MM.1S (cell line): ENCODE measurements at regions not wholly inside any gene's neighbourhood (a gene's known extent, or its start where the extent isn't known, plus 50 kb on each side); places are given as distances from the start of the nearest gene placed in this dataset.
"Not testable (repeated sequence)": the region's sequence is repeated elsewhere in the genome, so short reads cannot be mapped to it uniquely, and the experiment has no call there.

ENCODE experiments used
- DNase-seq: peaks from one replicate; pipeline ENCODE4 v3.0.0-alpha.2; 2015
- H2AFZ ChIP-seq: fragments of 300-600 bp; sonication (generic); 2 replicates; pipeline ENCODE4 v1.6.0; 2016; ENCODE audit warnings: antibody characterized with exemption, low read length
- H3F3A ChIP-seq: fragments of 300-600 bp; sonication (generic); 2 replicates; pipeline ENCODE4 v1.6.1; 2016; ENCODE audit warnings: mild to moderate bottlenecking, antibody characterized with exemption, low read length, moderate library complexity, mixed read lengths; ENCODE audit not compliant: insufficient read depth
- H3K27ac ChIP-seq: fragments of 300-600 bp; sonication (generic); 2 replicates; pipeline ENCODE4 v1.5.1; 2016; ENCODE audit warnings: mild to moderate bottlenecking, low read length
- H3K27me3 ChIP-seq: fragments of 300-600 bp; sonication (generic); replicated peaks from 2 replicates; pipeline ENCODE4 v1.6.0; 2016; ENCODE audit warnings: low read length; ENCODE audit not compliant: insufficient read depth
- H3K36me3 ChIP-seq: fragments of 300-600 bp; sonication (generic); replicated peaks from 2 replicates; pipeline ENCODE4 v1.6.1; 2016; ENCODE audit warnings: mild to moderate bottlenecking, low read length, mixed read lengths; ENCODE audit not compliant: insufficient read depth
- H3K4me1 ChIP-seq: fragments of 300-600 bp; sonication (generic); 2 replicates; pipeline ENCODE4 v1.6.1; 2016; ENCODE audit warnings: low read length, mixed read lengths
- H3K4me2 ChIP-seq: fragments of 300-600 bp; sonication (generic); 2 replicates; pipeline ENCODE4 v1.6.0; 2016; ENCODE audit warnings: low read depth, low read length
- H3K4me3 ChIP-seq: fragments of 300-600 bp; sonication (generic); 2 replicates; pipeline ENCODE4 v1.5.1; 2016; ENCODE audit warnings: low read length, mixed read lengths
- H3K79me2 ChIP-seq: fragments of 300-600 bp; sonication (generic); 2 replicates; pipeline ENCODE4 v1.6.1; 2016; ENCODE audit warnings: mixed run types, low read length, mixed read lengths
- H3K9ac ChIP-seq: fragments of 300-600 bp; sonication (generic); 2 replicates; pipeline ENCODE4 v1.6.1; 2016; ENCODE audit warnings: low read length, mixed read lengths
- H3K9me2 ChIP-seq: fragments of 300-600 bp; sonication (generic); replicated peaks from 2 replicates; pipeline ENCODE4 v1.6.1; 2016; ENCODE audit warnings: mild to moderate bottlenecking, low read length, mixed read lengths; ENCODE audit not compliant: insufficient read depth
- H3K9me3 ChIP-seq: fragments of 300-600 bp; sonication (generic); replicated peaks from 2 replicates; pipeline ENCODE4 v1.6.1; 2016; ENCODE audit warnings: mild to moderate bottlenecking, low read length, mixed read lengths; ENCODE audit not compliant: insufficient read depth
- H4K20me1 ChIP-seq: fragments of 300-600 bp; sonication (generic); 2 replicates; pipeline ENCODE4 v1.6.1; 2016; ENCODE audit warnings: mild to moderate bottlenecking, low read length, moderate library complexity, mixed read lengths; ENCODE audit not compliant: insufficient read depth
- CTCF ChIP-seq: fragments of 300-600 bp; sonication (generic); IDR thresholded peaks from 2 replicates; pipeline ENCODE4 v1.5.1; 2016; ENCODE audit warnings: antibody characterized with exemption, low read length, mixed read lengths
- EZH2 ChIP-seq: fragments of 300-600 bp; sonication (generic); optimal IDR thresholded peaks from 2 replicates; pipeline ENCODE3; 2017; ENCODE audit warnings: low read depth, mild to moderate bottlenecking, antibody characterized with exemption, low read length, mixed read lengths
- EZH2phosphoT487 ChIP-seq: fragments of 300-600 bp; sonication (generic); IDR thresholded peaks from 2 replicates; pipeline ENCODE4 v1.6.1; 2018; ENCODE audit warnings: antibody characterized with exemption, low read length

DNA sequence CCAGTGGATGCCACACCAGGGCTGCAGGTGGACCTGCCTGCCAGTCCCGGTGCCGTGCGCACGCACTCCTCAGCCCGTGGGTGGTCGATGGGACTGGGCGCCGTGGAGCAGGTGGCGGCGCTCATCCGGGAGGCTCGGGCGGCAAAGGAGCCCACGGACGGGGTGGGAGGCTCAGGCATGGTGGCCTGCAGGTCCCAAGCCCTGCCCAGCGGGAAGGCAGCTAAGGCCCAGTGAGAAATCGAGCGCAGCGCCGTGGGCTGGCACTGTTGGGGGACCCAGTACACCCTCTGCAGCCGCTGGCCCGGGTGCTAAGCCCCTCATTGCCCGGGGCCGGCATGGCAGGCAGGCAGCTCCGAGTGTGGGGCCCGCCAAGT, 1171.8 kb upstream of the B3GALT2 start:
- H3K27me3 ChIP-seq: no peaks in the 10 kb centered on the region
- no peaks in the 10 kb centered on the region for H3K9me3 ChIP-seq
- no peak overlapping the region for H3K9ac ChIP-seq
- H4K20me1 ChIP-seq: no peaks in the 10 kb centered on the region
- H3K4me1 ChIP-seq: no peaks in the 10 kb centered on the region
- no peak overlapping the region for H3K4me2 ChIP-seq
- H2AFZ ChIP-seq: no peak overlapping the region
- DNase-seq: no peak
- no peak overlapping the region for H3K27ac ChIP-seq
- no peaks in the 10 kb centered on the region for H3K9me2 ChIP-seq
- H3K4me3 ChIP-seq: no peak overlapping the region
- H3F3A ChIP-seq: no peaks in the 10 kb centered on the region
- H3K79me2 ChIP-seq: no peaks in the 10 kb centered on the region
- H3K36me3 ChIP-seq: no peaks in the 10 kb centered on the region
- TF ChIP-seq EZH2 (no peak), EZH2phosphoT487 (no peak), CTCF (no peak)

- not testable (repeated sequence) for H3K4me1 ChIP-seq, H2AFZ ChIP-seq, H3K9me3 ChIP-seq, H3K79me2 ChIP-seq, H3K9me2 ChIP-seq, H3K36me3 ChIP-seq, H3K4me2 ChIP-seq, H3K27me3 ChIP-seq, H3K27ac ChIP-seq, H3K9ac ChIP-seq, H4K20me1 ChIP-seq, H3F3A ChIP-seq, DNase-seq, H3K4me3 ChIP-seq
Measured at GRCh38 chr1:194357573-194358207, 1171.3 kb upstream of the B3GALT2 start.

- Histone ChIP-seq H4K20me1 (no peaks in the 10 kb centered on the region), H3F3A (no peaks in the 10 kb centered on the region), H3K4me3 (no peak overlapping the region), H3K9me2 (no peaks in the 10 kb centered on the region), H3K9me3 (no peaks in the 10 kb centered on the region), H3K4me2 (no peak overlapping the region), H3K9ac (no peak overlapping the region), H3K27me3 (no peaks in the 10 kb centered on the region), H2AFZ (no peak overlapping the region), H3K27ac (no peak overlapping the region), H3K4me1 (no peaks in the 10 kb centered on the region), H3K36me3 (no peaks in the 10 kb centered on the region), H3K79me2 (no peaks in the 10 kb centered on the region)
- TF ChIP-seq EZH2 (no peak), CTCF (no peak), EZH2phosphoT487 (no peak)
- DNase-seq: no peak
Measured at GRCh38 chr1:194355488-194356106, 1169.2 kb upstream of the B3GALT2 start.

- no peak overlapping the region for H3K4me2 ChIP-seq
- H3K27me3 ChIP-seq: no peaks in the 10 kb centered on the region
- TF ChIP-seq EZH2phosphoT487: no peak
- no peak for TF ChIP-seq CTCF
- TF ChIP-seq EZH2: no peak
- no peak for DNase-seq
- H3K4me3 ChIP-seq: no peak overlapping the region
- no peak overlapping the region for H3K9ac ChIP-seq
- no peaks in the 10 kb centered on the region for H3K4me1 ChIP-seq
- H3K9me3 ChIP-seq: no peaks in the 10 kb centered on the region
- H2AFZ ChIP-seq: no peak overlapping the region
- H3F3A ChIP-seq: no peaks in the 10 kb centered on the region
- no peaks in the 10 kb centered on the region for H3K79me2 ChIP-seq
- no peaks in the 10 kb centered on the region for H4K20me1 ChIP-seq
- H3K9me2 ChIP-seq: no peaks in the 10 kb centered on the region
- H3K27ac ChIP-seq: no peak overlapping the region
- H3K36me3 ChIP-seq: no peaks in the 10 kb centered on the region
Measured at GRCh38 chr1:194353121-194353520, 1166.7 kb upstream of the B3GALT2 start.
